RWPE2 (cell line): ENCODE measurements at regions not wholly inside any gene's neighbourhood (a gene's known extent, or its start where the extent isn't known, plus 50 kb on each side); places are given as distances from the start of the nearest gene placed in this dataset.
A peak's percentile ranks its signal among the peaks of the same experiment; 100 is the strongest.
"Not testable (repeated sequence)": the region's sequence is repeated elsewhere in the genome, so short reads cannot be mapped to it uniquely, and the experiment has no call there.

Source experiments
- ATAC-seq: fragments of 200-7000 bp; cut with Tn5 transposase; 3 replicates; pipeline ENCODE4 v1.9.1; 2021; ENCODE audit warnings: low read depth
- DNase-seq: peaks from one replicate; pipeline ENCODE4 v3.0.0-alpha.2; 2020; ENCODE audit warnings: low spot score
- H3K27ac ChIP-seq: fragments of 450-650 bp; 2 replicates; pipeline ENCODE4 v1.5.1; 2017; ENCODE audit warnings: mild to moderate bottlenecking; ENCODE audit not compliant: poor library complexity, severe bottlenecking
- H3K27me3 ChIP-seq: fragments of 250-450 bp; sonication (Bioruptor Pico); 2 replicates; pipeline ENCODE4 v1.5.1; 2021; ENCODE audit warnings: mild to moderate bottlenecking, moderate library complexity; ENCODE audit not compliant: insufficient read depth, poor library complexity, severe bottlenecking
- H3K36me3 ChIP-seq: fragments of 250-450 bp; sonication (Bioruptor Pico); 2 replicates; pipeline ENCODE4 v1.5.1; 2020; ENCODE audit warnings: low read depth, mild to moderate bottlenecking, moderate library complexity
- H3K4me1 ChIP-seq: fragments of 250-450 bp; sonication (Bioruptor Pico); 2 replicates; pipeline ENCODE4 v1.5.1; 2021; ENCODE audit warnings: mild to moderate bottlenecking, moderate library complexity; ENCODE audit not compliant: insufficient read depth, poor library complexity, severe bottlenecking
- H3K4me3 ChIP-seq: fragments of 250-450 bp; sonication (Bioruptor Pico); 2 replicates; pipeline ENCODE4 v1.5.1; 2021; ENCODE audit warnings: mild to moderate bottlenecking, moderate library complexity; ENCODE audit not compliant: severe bottlenecking
- H3K9me3 ChIP-seq: fragments of 250-450 bp; sonication (Bioruptor Pico); 2 replicates; pipeline ENCODE4 v1.5.1; 2021; ENCODE audit warnings: mild to moderate bottlenecking, moderate library complexity; ENCODE audit not compliant: severe bottlenecking
- TF ChIP-seq, protein P1 (sequence below): fragments of 450-650 bp; IDR thresholded peaks from one replicate; pipeline ENCODE4 v1.5.1; 2017; ENCODE audit warnings: mild to moderate bottlenecking, moderate library complexity; ENCODE audit not compliant: poor library complexity, severe bottlenecking

DNA sequence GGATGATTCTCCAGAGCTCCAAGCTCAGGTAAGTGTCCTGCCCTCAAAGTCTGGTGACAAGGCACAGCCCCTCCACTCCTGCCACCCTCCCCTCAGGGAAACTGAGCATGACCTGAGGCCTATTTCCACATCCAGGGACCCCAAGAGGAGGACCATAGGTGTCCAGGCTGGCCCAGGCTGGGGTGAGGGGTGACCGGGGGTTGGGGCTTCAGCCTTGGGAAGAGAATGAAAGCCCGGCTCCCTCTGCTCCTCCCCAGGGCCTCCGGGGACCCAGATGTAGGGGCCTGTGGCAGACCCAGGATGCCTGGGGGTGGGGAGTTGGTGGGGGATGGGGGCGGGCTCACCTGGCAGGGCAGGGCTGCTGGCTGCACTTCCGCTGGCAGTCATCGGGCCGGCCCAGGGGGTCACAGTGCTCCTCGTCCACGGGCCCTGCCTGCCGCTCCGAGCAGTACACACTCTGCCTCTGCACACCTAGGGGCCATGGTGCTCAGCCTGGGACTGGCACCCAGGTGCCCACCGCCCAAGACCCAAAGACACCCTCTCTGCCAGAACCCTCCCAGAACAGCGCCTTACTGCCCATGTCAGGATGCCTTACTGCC, 116.5 kb upstream of the AKAP13 start:
- H3K4me3 ChIP-seq, H3K27ac ChIP-seq, H3K36me3 ChIP-seq, H3K9me3 ChIP-seq, H3K27me3 ChIP-seq, H3K4me1 ChIP-seq, ATAC-seq: not testable (repeated sequence)
- DNase-seq, result peak; percentile 67

DNA sequence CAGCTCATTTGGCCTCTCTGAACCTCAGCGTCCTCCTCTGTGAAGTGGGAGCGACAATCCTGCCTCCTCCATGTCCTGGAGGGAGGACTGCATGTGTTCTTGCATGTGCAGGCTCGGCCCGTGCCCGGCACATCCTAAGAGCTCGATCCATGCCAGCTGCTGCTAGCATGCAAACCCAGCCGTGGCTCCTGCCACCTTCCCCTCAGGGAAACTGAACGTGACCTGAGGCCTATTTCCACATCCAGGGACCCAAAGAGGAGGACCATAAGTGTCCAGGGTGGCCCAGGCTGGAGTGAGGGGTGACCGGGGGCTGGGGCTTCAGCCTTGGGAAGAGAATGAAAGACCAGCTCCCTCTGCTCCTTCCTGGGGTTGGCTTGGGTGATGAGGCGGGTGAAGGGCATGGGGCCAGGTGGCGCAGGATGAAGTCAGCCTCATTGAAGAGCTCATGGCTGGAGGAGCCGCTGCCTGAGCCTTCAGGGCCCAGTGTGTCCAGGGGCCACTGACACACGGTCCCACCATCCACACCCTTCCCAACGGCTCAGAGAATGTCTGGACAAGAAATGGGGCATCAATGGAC, 115.7 kb upstream of the AKAP13 start:
- H3K36me3 ChIP-seq, H3K9me3 ChIP-seq, H3K27me3 ChIP-seq, H3K4me1 ChIP-seq, ATAC-seq, H3K4me3 ChIP-seq, H3K27ac ChIP-seq: not testable (repeated sequence)
- peak; percentile 46 for DNase-seq

DNA sequence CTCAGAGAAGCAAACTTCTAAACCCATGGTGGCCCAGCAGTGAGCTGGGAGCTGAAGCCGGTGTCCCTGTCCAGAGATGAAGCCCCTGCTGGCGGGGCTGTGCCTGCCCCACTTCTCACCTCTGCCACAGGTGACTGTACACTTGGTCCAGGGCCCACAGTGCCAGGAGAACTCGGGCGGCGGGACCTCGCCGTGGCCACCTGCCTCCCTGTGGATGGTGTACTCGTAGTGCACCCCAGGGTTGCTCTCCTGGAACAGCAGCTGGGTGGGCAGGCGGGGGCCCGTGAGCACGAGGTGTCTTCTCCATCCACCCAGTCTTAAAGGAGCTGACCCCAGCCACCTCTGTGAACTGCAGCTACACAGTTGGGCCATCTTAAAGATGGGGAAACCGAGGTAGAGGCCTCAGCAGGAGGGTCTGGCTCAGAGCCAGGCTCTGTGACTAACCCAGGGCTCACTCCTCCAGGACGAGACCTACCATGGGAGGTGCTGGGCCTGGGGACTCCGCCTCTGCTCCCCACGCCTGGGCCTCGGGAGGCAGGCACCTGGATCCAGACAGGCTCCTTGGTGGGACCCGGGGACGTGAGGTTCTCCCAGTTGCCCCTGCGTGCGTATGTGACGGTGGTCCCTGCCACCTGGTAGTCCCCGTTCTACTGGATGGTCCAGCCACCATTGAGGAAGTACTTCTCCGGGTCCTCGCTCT, 113.1 kb upstream of the AKAP13 start:
- not testable (repeated sequence) for H3K27ac ChIP-seq, H3K36me3 ChIP-seq, H3K4me3 ChIP-seq, H3K27me3 ChIP-seq, H3K4me1 ChIP-seq, H3K9me3 ChIP-seq
- DNase-seq, result peak; percentile 60
- ATAC-seq, result peak; percentile 33; the same call in 1 of the 3 replicates

DNA sequence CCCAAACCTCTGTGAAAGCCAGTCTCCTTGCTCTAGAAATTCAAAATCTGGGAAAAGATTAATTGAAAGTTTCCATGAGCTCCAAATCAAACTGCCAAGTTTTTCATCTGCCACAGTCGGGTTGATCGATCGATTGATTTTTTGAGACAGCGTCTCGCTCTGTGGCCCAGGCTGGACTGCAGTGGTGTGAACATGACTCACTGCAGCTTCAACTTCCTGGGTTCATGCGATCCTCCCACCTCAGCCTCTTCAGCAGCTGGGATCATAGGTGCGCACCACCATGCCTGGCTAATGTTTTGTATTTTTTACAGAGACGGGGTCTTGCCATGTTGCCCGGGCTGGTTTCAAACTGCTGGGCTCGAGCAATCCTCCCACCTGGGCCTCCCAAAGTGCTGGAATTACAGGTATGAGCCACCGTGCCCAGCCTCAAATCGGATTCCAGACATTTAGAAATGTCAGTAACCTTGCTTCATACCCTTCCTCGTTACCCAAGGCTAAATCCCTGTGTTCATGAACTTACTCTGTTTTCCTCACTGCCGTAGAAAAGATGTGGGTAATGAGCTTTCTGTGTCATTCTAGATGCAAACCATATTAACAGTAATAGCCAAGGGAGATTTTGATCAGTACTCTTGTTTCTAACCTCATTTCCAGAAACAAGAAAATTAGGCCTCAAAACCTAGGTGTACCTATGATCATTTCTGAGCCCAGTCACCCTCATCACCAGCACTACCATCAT, 105.9 kb upstream of the AKAP13 start:
- TF ChIP-seq, protein P1, sequence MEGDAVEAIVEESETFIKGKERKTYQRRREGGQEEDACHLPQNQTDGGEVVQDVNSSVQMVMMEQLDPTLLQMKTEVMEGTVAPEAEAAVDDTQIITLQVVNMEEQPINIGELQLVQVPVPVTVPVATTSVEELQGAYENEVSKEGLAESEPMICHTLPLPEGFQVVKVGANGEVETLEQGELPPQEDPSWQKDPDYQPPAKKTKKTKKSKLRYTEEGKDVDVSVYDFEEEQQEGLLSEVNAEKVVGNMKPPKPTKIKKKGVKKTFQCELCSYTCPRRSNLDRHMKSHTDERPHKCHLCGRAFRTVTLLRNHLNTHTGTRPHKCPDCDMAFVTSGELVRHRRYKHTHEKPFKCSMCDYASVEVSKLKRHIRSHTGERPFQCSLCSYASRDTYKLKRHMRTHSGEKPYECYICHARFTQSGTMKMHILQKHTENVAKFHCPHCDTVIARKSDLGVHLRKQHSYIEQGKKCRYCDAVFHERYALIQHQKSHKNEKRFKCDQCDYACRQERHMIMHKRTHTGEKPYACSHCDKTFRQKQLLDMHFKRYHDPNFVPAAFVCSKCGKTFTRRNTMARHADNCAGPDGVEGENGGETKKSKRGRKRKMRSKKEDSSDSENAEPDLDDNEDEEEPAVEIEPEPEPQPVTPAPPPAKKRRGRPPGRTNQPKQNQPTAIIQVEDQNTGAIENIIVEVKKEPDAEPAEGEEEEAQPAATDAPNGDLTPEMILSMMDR, result no peak
- no peak for DNase-seq
- no peak for ATAC-seq
- no peaks in the 10 kb centered on the region for H3K9me3 ChIP-seq
- H3K27me3 ChIP-seq, result no peaks in the 10 kb centered on the region
- no peak overlapping the region for H3K27ac ChIP-seq
- H3K36me3 ChIP-seq, result no peaks in the 10 kb centered on the region
- H3K4me1 ChIP-seq, result peaks cover 6% of the 10 kb centered on the region
- no peak overlapping the region for H3K4me3 ChIP-seq

DNA sequence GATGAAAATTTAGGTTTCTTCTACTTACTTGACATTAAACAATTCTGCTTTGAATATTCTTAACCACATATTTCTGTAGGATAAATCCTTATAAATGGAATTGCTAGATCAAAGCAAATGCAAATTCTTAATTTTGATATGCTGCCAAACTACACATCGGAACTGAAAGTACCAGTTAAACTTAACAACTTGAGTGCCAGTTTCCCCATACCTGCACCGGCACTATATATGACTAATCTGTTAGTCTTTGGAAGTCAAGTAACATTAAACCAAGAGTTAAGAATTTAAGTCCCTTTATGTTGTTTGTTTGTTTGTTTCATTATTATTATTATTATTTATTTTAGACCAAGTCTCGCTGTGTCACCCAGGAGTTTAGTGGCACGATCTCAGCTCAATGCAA, 103.9 kb upstream of the AKAP13 start:
- ATAC-seq (no peak), DNase-seq (no peak)
- H3K27ac ChIP-seq, result no peak overlapping the region
- no peaks in the 10 kb centered on the region for H3K27me3 ChIP-seq
- H3K9me3 ChIP-seq, result no peaks in the 10 kb centered on the region
- H3K36me3 ChIP-seq, result no peaks in the 10 kb centered on the region
- H3K4me1 ChIP-seq, result peaks cover 6% of the 10 kb centered on the region
- TF ChIP-seq, protein P1, result no peak
- H3K4me3 ChIP-seq, result no peak overlapping the region

DNA sequence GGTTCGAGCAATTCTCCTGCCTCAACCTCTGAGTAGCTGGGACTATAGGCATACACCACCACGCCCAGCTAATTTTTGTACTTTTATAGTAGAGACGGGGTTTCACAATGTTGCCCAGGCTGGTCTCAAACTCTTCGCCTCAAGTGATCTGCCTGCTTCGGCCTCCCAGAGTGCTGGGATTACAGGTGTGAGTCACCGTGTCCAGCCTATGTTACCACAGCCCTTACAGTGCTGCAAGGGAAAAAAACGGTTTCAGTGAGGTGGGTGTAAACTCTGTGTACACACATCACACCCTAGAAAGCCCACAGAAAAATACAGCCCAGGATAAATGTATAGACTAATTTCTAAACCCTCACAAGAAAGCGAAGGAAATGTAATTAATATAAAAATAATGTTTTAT, 103.5 kb upstream of the AKAP13 start:
- H3K9me3 ChIP-seq, result no peaks in the 10 kb centered on the region
- peaks cover 6% of the 10 kb centered on the region for H3K4me1 ChIP-seq
- peak; percentile 77 for ATAC-seq
- H3K27ac ChIP-seq, result no peak overlapping the region
- no peaks in the 10 kb centered on the region for H3K36me3 ChIP-seq
- no peak for DNase-seq
- no peaks in the 10 kb centered on the region for H3K27me3 ChIP-seq
- TF ChIP-seq, protein P1, result no peak
- H3K4me3 ChIP-seq, result no peak overlapping the region
